Body of pancreas (tissue), 4 donors: ENCODE measurements at regions not wholly inside any gene's neighbourhood (a gene's known extent, or its start where the extent isn't known, plus 50 kb on each side); places are given as distances from the start of the nearest gene placed in this dataset.

Source experiments
- POLR2A ChIP-seq, 3 donors: fragments of 450-650 bp; IDR thresholded peaks; one replicate each; pipeline ENCODE4 v1.6.1; 2016; ENCODE audit warnings: antibody characterized with exemption in 3 of 3, mild to moderate bottlenecking in 2 of 3
- TF ChIP-seq, protein P1 (sequence below), 7 experiments: fragments of 450-650 bp in 4 of 7; fragments of 200-600 bp in 3 of 7; sonication (generic) in 3 of 7; IDR thresholded peaks; one replicate each; pipeline ENCODE4 v1.5.1; 2016 to 2019; ENCODE audit warnings: antibody characterized with exemption in 7 of 7

- TF ChIP-seq, protein P1, sequence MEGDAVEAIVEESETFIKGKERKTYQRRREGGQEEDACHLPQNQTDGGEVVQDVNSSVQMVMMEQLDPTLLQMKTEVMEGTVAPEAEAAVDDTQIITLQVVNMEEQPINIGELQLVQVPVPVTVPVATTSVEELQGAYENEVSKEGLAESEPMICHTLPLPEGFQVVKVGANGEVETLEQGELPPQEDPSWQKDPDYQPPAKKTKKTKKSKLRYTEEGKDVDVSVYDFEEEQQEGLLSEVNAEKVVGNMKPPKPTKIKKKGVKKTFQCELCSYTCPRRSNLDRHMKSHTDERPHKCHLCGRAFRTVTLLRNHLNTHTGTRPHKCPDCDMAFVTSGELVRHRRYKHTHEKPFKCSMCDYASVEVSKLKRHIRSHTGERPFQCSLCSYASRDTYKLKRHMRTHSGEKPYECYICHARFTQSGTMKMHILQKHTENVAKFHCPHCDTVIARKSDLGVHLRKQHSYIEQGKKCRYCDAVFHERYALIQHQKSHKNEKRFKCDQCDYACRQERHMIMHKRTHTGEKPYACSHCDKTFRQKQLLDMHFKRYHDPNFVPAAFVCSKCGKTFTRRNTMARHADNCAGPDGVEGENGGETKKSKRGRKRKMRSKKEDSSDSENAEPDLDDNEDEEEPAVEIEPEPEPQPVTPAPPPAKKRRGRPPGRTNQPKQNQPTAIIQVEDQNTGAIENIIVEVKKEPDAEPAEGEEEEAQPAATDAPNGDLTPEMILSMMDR (IDR thresholded peaks at IDR 0.05), result no peak
- TF ChIP-seq POLR2A (IDR thresholded peaks at IDR 0.05), result no peak
Observed at GRCh38 chr7:93029056-93029455, 88.7 kb downstream of the SAMD9 start.
